NCI-H2171 (cell line): ENCODE measurements at regions not wholly inside any gene's neighbourhood (a gene's known extent, or its start where the extent isn't known, plus 50 kb on each side); places are given as distances from the start of the nearest gene placed in this dataset.
"Not testable (repeated sequence)": the region's sequence is repeated elsewhere in the genome, so short reads cannot be mapped to it uniquely, and the experiment has no call there.

Source experiments
- DNase-seq: peaks from one replicate; lab custom pipeline; 2025; lab: John Stamatoyannopoulos, UW

GRCh38 chr4:177494791-177495190, 52.6 kb upstream of the AGA start:
- no peak for DNase-seq

GRCh38 chr4:177495626-177496025, 53.4 kb upstream of the AGA start:
- DNase-seq: not testable (repeated sequence)

- DNase-seq: no peak
Observed at GRCh38 chr4:177499537-177499936, 57.3 kb upstream of the AGA start.

- no peak for DNase-seq
Observed at GRCh38 chr4:177505171-177505615, 63.0 kb upstream of the AGA start.

- DNase-seq: no peak
Observed at GRCh38 chr4:177508662-177509061, 66.4 kb upstream of the AGA start.

- DNase-seq: no peak
Observed at GRCh38 chr4:177509226-177509745, 67.0 kb upstream of the AGA start.

GRCh38 chr4:177511611-177512010, 69.4 kb upstream of the AGA start:
- DNase-seq: no peak

- DNase-seq: no peak
Observed at GRCh38 chr4:177512646-177513045, 70.4 kb upstream of the AGA start.

- no peak for DNase-seq
Observed at GRCh38 chr4:177517862-177518261, 75.6 kb upstream of the AGA start.

- no peak for DNase-seq
Observed at GRCh38 chr4:177519481-177520260, 77.4 kb upstream of the AGA start.

GRCh38 chr4:177528620-177529019, 86.4 kb upstream of the AGA start:
- DNase-seq: no peak

- DNase-seq: no peak
Observed at GRCh38 chr4:177530561-177530960, 88.3 kb upstream of the AGA start.

- DNase-seq: no peak
Observed at GRCh38 chr4:177532358-177532757, 90.1 kb upstream of the AGA start.

GRCh38 chr4:177534841-177535240, 92.6 kb upstream of the AGA start:
- not testable (repeated sequence) for DNase-seq

GRCh38 chr4:177546745-177547144, 104.5 kb upstream of the AGA start:
- no peak for DNase-seq

- no peak for DNase-seq
Observed at GRCh38 chr4:177547985-177548384, 105.7 kb upstream of the AGA start.

GRCh38 chr4:177555007-177555574, 112.9 kb upstream of the AGA start:
- DNase-seq: no peak

- DNase-seq: no peak
Observed at GRCh38 chr4:177557416-177557815, 115.2 kb upstream of the AGA start.

- no peak for DNase-seq
Observed at GRCh38 chr4:177558995-177559394, 116.8 kb upstream of the AGA start.

- DNase-seq: no peak
Observed at GRCh38 chr4:177562163-177562562, 119.9 kb upstream of the AGA start.

GRCh38 chr4:177562859-177563258, 120.6 kb upstream of the AGA start:
- no peak for DNase-seq

GRCh38 chr4:177566691-177567090, 124.5 kb upstream of the AGA start:
- DNase-seq: no peak

GRCh38 chr4:177568931-177569330, 126.7 kb upstream of the AGA start:
- DNase-seq: no peak

- no peak for DNase-seq
Observed at GRCh38 chr4:177569434-177569833, 127.2 kb upstream of the AGA start.
